PC-3 (cell line): ENCODE measurements at regions not wholly inside any gene's neighbourhood (a gene's known extent, or its start where the extent isn't known, plus 50 kb on each side); places are given as distances from the start of the nearest gene placed in this dataset.

Experiments
- CTCF ChIP-seq: fragments of 300-600 bp; sonication (generic); conservative IDR thresholded peaks from 2 replicates; pipeline ENCODE4 v1.5.1; 2017; ENCODE audit warnings: antibody characterized with exemption, low read depth, mild to moderate bottlenecking, low read length
- EZH2 ChIP-seq: fragments of 300-600 bp; sonication (generic); IDR thresholded peaks from one replicate; pipeline ENCODE4 v1.6.1; 2017; ENCODE audit warnings: antibody characterized with exemption, mild to moderate bottlenecking, low read length; ENCODE audit not compliant: unreplicated experiment

- TF ChIP-seq CTCF = no peak
- TF ChIP-seq EZH2 = no peak
These were observed 344.9 kb upstream of the TPM1 start for GRCh38 chr15:62697636-62698035.
